ENCODE measurements at regions not wholly inside any gene's neighbourhood (a gene's known extent, or its start where the extent isn't known, plus 50 kb on each side); places are given as distances from the start of the nearest gene placed in this dataset.

DNA sequence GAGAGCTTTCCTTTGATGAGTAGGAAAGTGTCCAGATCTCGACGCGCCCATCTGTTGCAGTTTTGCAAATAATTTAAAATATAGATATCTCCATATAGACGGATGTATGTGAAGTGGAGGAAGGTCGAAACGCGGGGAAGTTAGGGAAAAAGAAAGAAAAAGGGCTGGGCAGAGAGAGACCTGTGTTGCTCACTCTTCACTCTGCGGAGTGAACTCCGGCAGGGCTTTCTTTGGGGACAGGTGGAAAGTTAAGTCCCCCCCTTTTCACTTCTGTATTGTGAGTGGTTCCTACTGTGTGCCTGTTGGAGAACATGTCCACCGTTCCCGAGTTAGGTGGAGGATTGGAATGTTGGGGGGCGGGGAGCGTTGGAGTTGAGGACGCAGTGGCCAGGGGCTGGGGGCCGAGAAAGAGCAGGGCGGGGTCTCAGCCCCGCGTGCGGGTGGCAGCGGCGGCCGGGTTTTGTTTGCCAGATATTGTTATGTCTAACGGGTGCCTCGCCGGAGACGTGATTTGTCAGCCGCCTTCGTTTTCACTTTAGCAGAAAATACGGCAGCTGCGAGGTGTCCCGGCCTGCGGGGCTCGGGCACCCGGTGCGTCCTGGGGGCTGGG, 145.1 kb upstream of the ZNF536 start:
- DNase-seq (ENCODE audit: low read depth), result peak; percentile 2
- TF ChIP-seq, protein P1, sequence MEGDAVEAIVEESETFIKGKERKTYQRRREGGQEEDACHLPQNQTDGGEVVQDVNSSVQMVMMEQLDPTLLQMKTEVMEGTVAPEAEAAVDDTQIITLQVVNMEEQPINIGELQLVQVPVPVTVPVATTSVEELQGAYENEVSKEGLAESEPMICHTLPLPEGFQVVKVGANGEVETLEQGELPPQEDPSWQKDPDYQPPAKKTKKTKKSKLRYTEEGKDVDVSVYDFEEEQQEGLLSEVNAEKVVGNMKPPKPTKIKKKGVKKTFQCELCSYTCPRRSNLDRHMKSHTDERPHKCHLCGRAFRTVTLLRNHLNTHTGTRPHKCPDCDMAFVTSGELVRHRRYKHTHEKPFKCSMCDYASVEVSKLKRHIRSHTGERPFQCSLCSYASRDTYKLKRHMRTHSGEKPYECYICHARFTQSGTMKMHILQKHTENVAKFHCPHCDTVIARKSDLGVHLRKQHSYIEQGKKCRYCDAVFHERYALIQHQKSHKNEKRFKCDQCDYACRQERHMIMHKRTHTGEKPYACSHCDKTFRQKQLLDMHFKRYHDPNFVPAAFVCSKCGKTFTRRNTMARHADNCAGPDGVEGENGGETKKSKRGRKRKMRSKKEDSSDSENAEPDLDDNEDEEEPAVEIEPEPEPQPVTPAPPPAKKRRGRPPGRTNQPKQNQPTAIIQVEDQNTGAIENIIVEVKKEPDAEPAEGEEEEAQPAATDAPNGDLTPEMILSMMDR (IDR thresholded peaks at IDR 0.05; ENCODE audit: insufficient read depth, low read depth, low read length), result no peak
- H3K4me3 ChIP-seq (ENCODE audit: low read depth, low read length), result peak overlapping the region; percentile 53

DNA sequence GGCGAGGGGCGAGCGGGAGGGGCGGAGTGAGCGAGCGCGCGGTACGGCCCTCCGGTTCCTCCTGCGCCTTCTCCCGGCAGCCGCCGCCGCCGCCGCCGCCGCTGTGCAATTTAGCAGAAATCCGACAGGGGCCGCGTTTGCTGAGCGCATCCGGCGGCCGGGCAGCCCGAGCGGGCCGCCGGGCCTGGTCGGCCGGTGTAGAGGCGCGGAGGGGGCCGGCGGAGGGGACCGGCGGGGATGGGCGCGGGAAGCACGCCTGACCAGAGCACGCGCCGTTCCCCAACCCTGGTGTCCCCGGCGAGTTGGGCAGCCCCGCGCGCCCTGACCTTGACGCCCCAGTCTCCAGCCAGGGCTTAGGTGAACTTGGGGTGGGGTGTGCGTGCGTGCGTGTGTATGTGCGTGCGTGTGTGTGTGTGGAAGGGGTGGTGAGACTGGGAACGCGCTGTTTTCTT, 144.5 kb upstream of the ZNF536 start:
- DNase-seq (ENCODE audit: low read depth), result peak; percentile 41
- TF ChIP-seq, protein P1 (IDR thresholded peaks at IDR 0.05; ENCODE audit: insufficient read depth, low read depth, low read length), result peak; percentile 33

DNA sequence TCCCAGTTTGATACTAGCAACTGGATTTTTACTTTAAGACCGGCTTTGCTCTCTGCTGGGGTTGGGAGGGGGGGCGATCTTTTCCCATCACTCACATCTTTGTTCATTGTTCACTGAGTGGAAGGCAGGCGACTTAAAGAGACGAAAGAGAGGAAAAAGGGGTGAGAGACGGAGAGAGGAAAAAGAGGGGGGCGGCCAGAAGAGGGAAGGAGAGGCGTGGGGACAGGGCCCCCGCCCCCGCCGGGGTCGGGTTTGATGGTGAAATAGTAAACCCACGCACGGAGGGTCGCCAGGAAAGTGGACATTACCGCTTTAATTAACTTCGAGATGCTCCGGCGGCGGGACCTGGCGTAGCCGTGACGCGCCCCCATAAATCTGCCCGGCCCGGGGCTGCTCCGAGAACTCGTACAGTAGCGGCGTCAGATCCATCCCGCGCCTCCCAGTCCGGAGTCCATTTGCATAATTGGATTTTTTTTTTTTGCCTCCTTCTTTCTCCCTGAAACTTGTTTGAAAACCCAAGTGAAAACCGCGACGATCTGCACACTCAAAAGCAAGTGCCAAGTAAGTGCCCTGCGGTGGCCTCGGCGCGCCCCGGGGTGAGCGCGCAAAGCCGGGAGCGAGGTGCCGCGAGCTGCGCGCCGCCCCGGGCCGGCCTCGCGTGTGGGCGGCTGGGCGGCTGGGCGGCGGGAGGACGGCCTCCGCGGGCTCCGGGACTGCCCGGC, 143.9 kb upstream of the ZNF536 start:
- no peak for DNase-seq (ENCODE audit: low read depth)
- H3K4me3 ChIP-seq (ENCODE audit: low read depth, low read length), result peak overlapping the region; percentile 29
- TF ChIP-seq, protein P1 (IDR thresholded peaks at IDR 0.05; ENCODE audit: insufficient read depth, low read depth, low read length), result no peak

More for the DNA sequence above, 144.5 kb upstream of the ZNF536 start:
- H3K4me3 ChIP-seq (ENCODE audit: low read depth, low read length), result peak overlapping the region; percentile 53

DNA sequence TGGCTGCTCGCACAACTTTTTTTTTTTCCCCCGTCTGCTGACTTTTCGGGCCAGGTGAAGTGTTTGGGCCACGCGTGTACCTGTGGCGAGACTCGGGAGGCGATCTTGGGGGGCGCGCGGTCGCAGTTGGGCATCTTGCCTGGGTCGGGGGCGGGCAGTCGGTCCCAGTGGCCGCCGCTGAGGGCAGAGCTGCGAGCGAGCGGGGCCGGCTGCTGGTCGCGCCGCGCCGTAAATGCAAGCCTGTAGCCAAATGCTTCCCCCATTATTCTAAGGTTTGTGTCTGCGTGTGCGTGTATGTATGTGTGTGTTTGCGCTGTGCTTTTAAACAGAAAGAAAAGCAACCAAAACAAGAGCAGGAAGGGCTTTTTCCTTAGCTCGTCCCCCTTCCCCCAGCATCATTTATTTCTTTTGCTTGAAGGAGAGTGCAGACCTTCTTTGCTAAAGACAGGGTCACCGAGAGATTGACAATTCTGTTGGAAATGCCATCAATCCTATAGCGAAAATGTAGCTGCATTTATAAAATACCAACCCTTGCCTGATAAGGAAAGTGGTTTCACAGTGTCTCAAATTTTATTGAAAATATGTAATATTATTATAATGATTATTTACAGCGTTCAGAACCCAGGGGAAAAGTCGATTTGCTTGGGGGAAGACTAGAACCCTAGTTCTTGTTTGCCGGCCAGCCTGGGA, 143.2 kb upstream of the ZNF536 start:
- H3K4me3 ChIP-seq (ENCODE audit: low read depth, low read length), result no peak overlapping the region
- DNase-seq (ENCODE audit: low read depth), result no peak
- TF ChIP-seq, protein P1 (IDR thresholded peaks at IDR 0.05; ENCODE audit: insufficient read depth, low read depth, low read length), result no peak

DNA sequence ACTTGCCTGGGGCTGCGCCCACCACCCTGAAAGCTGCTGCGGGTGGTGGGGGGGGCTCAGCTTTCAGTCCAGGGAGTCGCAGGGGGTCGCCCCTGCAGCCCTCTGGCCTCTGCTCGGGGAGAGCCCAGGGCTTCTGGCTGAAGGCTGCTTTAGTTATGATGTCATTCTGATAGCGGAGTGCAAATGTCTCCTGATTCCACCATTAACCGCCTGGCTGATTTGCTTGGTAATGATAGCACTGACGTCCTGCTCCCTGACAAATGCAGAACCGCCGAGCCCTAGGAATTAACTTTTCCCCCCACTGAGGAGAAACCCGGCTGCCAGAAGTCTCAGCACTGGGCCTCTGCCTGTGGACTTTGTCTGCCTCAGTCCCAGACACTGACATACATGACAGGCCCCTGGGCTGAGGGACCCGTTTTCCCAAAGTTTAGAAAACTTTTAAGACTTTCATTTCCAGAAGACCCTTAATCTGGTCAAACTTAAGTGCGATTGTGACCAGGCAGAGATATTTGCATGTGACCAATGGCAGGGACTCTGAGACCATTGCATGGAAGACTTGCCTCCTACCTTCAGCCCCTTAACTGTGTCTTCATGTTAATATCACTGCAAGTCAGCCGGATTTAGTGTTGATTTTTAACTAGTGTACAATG, 142.5 kb upstream of the ZNF536 start:
- no peak overlapping the region for H3K4me3 ChIP-seq (ENCODE audit: low read depth, low read length)
- TF ChIP-seq, protein P1 (IDR thresholded peaks at IDR 0.05; ENCODE audit: insufficient read depth, low read depth, low read length), result no peak
- no peak for DNase-seq (ENCODE audit: low read depth)

DNA sequence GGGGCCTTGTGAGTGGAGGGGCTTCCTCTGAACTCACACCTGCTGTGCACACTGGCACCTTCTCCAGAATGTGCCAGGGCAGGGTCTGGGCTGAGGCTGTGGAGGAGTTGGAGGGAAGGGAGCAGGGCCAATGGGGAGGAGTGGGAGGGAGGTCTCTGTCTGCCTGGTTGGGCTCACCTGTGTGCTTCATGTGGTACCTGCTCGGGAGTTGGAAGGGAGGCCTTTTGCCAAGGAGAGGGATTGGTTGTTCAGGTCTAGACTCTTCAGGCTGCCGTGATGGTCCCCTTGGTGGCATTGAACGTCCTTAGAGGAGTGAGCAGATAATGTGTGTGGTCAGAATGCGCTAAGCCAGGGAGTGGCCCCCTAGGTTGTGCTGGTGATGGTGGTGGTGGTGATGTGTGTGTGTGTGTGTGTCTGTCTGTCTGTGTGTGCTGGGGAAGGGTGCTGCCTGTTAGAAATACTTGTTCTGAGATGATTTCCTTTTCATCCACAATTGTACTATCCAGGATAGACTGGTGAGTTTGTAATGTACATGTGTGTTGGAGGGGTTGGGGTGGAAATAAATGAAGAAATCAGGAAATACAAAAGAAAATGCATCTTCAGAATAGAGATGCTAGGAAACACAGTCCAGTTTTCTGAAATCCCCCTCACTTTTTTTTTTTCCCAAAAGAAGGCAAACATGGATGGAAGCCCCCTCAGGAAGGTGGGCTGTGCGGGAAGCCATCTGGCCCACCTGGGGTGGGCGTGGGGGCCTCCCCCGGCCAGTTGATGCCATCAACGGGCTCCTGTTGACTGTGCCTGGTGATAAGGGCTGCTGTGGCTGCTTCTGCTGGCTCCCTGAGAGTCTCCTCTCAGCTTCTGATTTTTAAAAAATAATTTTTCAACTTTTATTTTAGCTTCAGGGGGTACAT, 140.5 kb upstream of the ZNF536 start:
- TF ChIP-seq, protein P1 (IDR thresholded peaks at IDR 0.05; ENCODE audit: insufficient read depth, low read depth, low read length), result no peak
- no peak overlapping the region for H3K4me3 ChIP-seq (ENCODE audit: low read depth, low read length)
- no peak for DNase-seq (ENCODE audit: low read depth)
